K562 (cell line): ENCODE measurements at regions not wholly inside any gene's neighbourhood (a gene's known extent, or its start where the extent isn't known, plus 50 kb on each side); places are given as distances from the start of the nearest gene placed in this dataset.

Experiments used
- ATAC-seq: fragments of 200-7000 bp; cut with Tn5 transposase; 3 replicates; pipeline ENCODE4 v1.9.1; 2020; ENCODE audit warnings: moderate library complexity
- BruUV-seq: library from RNA; stranded (reverse); fragments of 400-500 nt; replicated peaks from 2 replicates; lab custom pipeline; 2021; lab: Mats Ljungman, UMichigan
- CTCF ChIA-PET: fragments of 300-600 bp; formaldehyde crosslinking; extraction: SDS; loops from one replicate; lab custom pipeline; 2021; ENCODE audit warnings: low intra/inter-chr PET ratio; lab: Yijun Ruan, JAX
- POLR2A ChIA-PET: fragments of 300-600, 350-650 bp; sonication (Branson Sonifier 250); formaldehyde crosslinking; extraction: SDS; loops from one replicate; lab custom pipeline; 2021; ENCODE audit warnings: antibody characterized with exemption, inconsistent platforms; lab: Yijun Ruan, JAX
- DNase-seq, 4 experiments: peaks; one replicate each; pipeline versions ENCODE4 v3.0.0 to v3.0.0-alpha.2; 2011 to 2018; ENCODE audit warnings: low spot score in 3 of 4, mixed read lengths in 3 of 4; ENCODE audit errors: extremely low read depth in 1 of 4
- FAIRE-seq: peaks from 2 replicates; lab custom pipeline; 2011; peaks lifted over from hg19 to GRCh38; lab: Jason Lieb, UNC
- H2AFZ ChIP-seq: 2 replicates; pipeline ENCODE4 v1.6.0; 2011; ENCODE audit warnings: low read depth, low read length, control low read depth, inconsistent platforms
- H3K27ac ChIP-seq: fragments of 200-600 bp; 3 replicates; pipeline ENCODE4 v1.8.0; 2011; ENCODE audit warnings: low read depth, mild to moderate bottlenecking, control low read depth, inconsistent platforms, low read length, moderate library complexity, mixed read lengths; ENCODE audit errors: extremely low read depth
- H3K27me3 ChIP-seq, 2 experiments: fragments of 300-600 bp in 1 of 2; 2 replicates in 1 of 2; 3 replicates in 1 of 2; pipeline versions ENCODE4 v1.6.0 to v1.8.0; 2011; ENCODE audit warnings: inconsistent platforms in 2 of 2, low read length in 2 of 2, mild to moderate bottlenecking in 1 of 2, mixed read lengths in 1 of 2, moderate library complexity in 1 of 2; ENCODE audit not compliant: control insufficient read depth in 2 of 2, insufficient read depth in 2 of 2
- H3K36me3 ChIP-seq: fragments of 300-600 bp; 3 replicates; pipeline ENCODE4 v1.8.0; 2011; ENCODE audit warnings: mild to moderate bottlenecking, low read length, inconsistent platforms; ENCODE audit not compliant: control insufficient read depth, insufficient read depth
- H3K4me1 ChIP-seq, 2 experiments: fragments of 200-600 bp in 1 of 2; replicated peaks in 1 of 2; 2 replicates in 1 of 2; 3 replicates in 1 of 2; pipeline versions ENCODE4 v1.5.1 to v1.8.0; 2011; ENCODE audit warnings: inconsistent platforms in 2 of 2, low read length in 2 of 2, mild to moderate bottlenecking in 1 of 2, mixed read lengths in 1 of 2, moderate library complexity in 1 of 2; ENCODE audit not compliant: control insufficient read depth in 2 of 2, insufficient read depth in 2 of 2
- H3K4me2 ChIP-seq: 2 replicates; pipeline ENCODE4 v1.6.1; 2011; ENCODE audit warnings: low read length, control low read depth, inconsistent platforms, mixed read lengths; ENCODE audit not compliant: insufficient read depth
- H3K4me3 ChIP-seq: fragments of 200-600 bp; sonication (generic), shearing (Covaris generic); 2 replicates; pipeline ENCODE4 v1.5.1; 2016; ENCODE audit warnings: control low read depth, inconsistent platforms
- H3K79me2 ChIP-seq: fragments of 200-600 bp; 3 replicates; pipeline ENCODE4 v1.8.0; 2011; ENCODE audit warnings: low read length, inconsistent platforms; ENCODE audit not compliant: control insufficient read depth, insufficient read depth
- H3K9ac ChIP-seq, 2 experiments: 2 replicates each; pipeline versions ENCODE4 v1.6.0 to v1.6.1; 2011; ENCODE audit warnings: low read depth in 2 of 2, low read length in 2 of 2, control low read depth in 1 of 2, inconsistent platforms in 1 of 2, mild to moderate bottlenecking in 1 of 2, mixed read lengths in 1 of 2; ENCODE audit not compliant: insufficient read depth in 1 of 2
- H3K9me1 ChIP-seq: one replicate; pipeline ENCODE4 v1.6.0; 2011; ENCODE audit warnings: inconsistent platforms, mild to moderate bottlenecking, low read length, moderate library complexity; ENCODE audit not compliant: control insufficient read depth, insufficient read depth
- H3K9me3 ChIP-seq: replicated peaks from 2 replicates; pipeline ENCODE4 v1.5.1; 2011; ENCODE audit warnings: low read depth, low read length, inconsistent platforms; ENCODE audit not compliant: control insufficient read depth, insufficient read depth
- H4K20me1 ChIP-seq: replicated peaks from 2 replicates; pipeline ENCODE4 v1.6.1; 2011; ENCODE audit warnings: low read length, inconsistent platforms, mixed read lengths; ENCODE audit not compliant: control insufficient read depth, insufficient read depth
- CREB1 ChIP-seq, 2 experiments: sonication (generic) in 1 of 2; formaldehyde crosslinking in 1 of 2; IDR thresholded peaks; 2 replicates each; pipeline versions ENCODE4 v1.6.1 to v1.8.0; 2012 to 2022; ENCODE audit warnings: inconsistent platforms in 1 of 2, mild to moderate bottlenecking in 1 of 2, missing genetic modification reagents in 1 of 2, moderate library complexity in 1 of 2
- GATAD2B ChIP-seq: fragments of 450-650 bp; IDR thresholded peaks from 2 replicates; pipeline ENCODE4 v1.6.1; 2017; ENCODE audit warnings: mild to moderate bottlenecking, borderline replicate concordance
- ZNF197 ChIP-seq: fragments of 200-800 bp; sonication (Bioruptor generic); IDR thresholded peaks from 2 replicates; pipeline ENCODE4 v1.6.1; 2016; ENCODE audit warnings: low read depth, missing genetic modification characterization, missing compliant biosample characterization
- ZNF79 ChIP-seq: fragments of 250-450 bp; sonication (Bioruptor Pico); IDR thresholded peaks from 2 replicates; pipeline ENCODE4 v1.4.0; 2020; ENCODE audit warnings: low read depth, mild to moderate bottlenecking, moderate library complexity
- WGBS: fragments of 100-300 bp; shearing (Covaris generic); methylation state at CpG from one replicate; pipeline ENCODE4 v1.1.6; 2016; ENCODE audit warnings: low coverage, mixed read lengths; ENCODE audit not compliant: insufficient coverage; ENCODE audit errors: missing lambda C conversion rate; 5-methylcytosine and 5-hydroxymethylcytosine counted together
- in situ Hi-C: fragments of 300-500 bp; cut with MboI; formaldehyde crosslinking; loops from 4 replicates; pipeline ENCODE4 v1.15.0; 2018; ENCODE audit warnings: inconsistent platforms, mixed read lengths
- intact Hi-C: fragments of 100-400 bp; cut with micrococcal nuclease; formaldehyde crosslinking; loops from 2 replicates; pipeline ENCODE4 v1.14.2; 2022
- TF ChIP-seq, protein P1 (sequence below): fragments of 450-650 bp; conservative IDR thresholded peaks from 2 replicates; pipeline ENCODE4 v1.6.1; 2016; ENCODE audit warnings: missing genetic modification characterization, low read depth, mild to moderate bottlenecking, missing compliant biosample characterization, moderate library complexity

DNA sequence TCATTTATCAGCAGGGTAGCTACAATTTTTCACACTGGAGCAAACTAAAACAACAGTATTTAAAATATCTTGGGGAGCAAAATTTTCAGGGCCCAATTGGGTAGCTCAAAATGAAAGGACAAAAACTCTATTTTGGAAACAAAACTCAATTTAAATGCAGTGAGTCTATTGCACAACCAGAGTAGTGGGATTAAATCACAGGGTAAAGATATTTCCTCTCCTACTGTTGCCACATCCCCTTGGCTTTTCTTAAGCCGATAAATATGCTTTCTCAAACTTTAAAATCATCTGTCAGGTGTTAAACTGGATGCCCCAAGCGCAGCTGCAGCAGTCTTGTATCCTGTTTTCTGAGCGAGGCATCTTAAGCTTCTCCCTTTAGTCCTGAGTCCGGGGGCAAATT is 1474.3 kb upstream of the CDH9 start (continued):
- TF ChIP-seq CREB1 (IDR thresholded peaks at IDR 0.05) (no peak), CREB1 (CRISPR knock-in tag; IDR thresholded peaks at IDR 0.05) (no peak), ZNF79 (CRISPR knock-in tag) (no peak)

DNA sequence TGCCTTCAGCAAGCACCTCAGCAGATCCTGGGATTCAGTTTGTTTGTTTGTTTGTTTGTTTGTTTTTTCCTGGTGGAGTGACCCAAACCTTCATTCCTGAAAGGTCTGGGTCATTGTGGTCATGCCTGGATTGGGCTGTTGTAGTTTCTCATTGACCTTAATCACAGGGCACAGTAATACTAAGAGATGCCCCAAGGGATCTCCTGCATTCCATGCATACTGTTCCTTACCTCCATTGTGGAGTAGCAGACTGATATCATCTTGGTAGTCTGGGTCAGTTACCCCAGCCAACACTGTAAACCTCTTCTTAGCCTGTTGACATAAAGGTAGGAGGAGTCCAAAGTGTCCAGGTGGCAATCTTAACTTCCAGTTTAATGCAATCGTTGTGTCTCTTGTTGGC is 1466.7 kb upstream of the CDH9 start:
- WGBS = 0% methylated on average over 1 of the region's 1 CpG
- H3K79me2 ChIP-seq = no peaks in the 10 kb centered on the region
- no TSS peak for BruUV-seq
- no peaks in the 10 kb centered on the region for H3K4me1 ChIP-seq
- H3K4me2 ChIP-seq = no peak overlapping the region
- no peaks in the 10 kb centered on the region for H3K9me1 ChIP-seq
- H3K9me3 ChIP-seq = no peaks in the 10 kb centered on the region; the same call in 1 of the 2 replicates
- no peak for FAIRE-seq
- no peak for DNase-seq
- no peak overlapping the region for H2AFZ ChIP-seq
- in situ Hi-C loops = no loop called here
- CTCF ChIA-PET = no interaction called here
- TF ChIP-seq GATAD2B = no peak
- TF ChIP-seq, protein P1, sequence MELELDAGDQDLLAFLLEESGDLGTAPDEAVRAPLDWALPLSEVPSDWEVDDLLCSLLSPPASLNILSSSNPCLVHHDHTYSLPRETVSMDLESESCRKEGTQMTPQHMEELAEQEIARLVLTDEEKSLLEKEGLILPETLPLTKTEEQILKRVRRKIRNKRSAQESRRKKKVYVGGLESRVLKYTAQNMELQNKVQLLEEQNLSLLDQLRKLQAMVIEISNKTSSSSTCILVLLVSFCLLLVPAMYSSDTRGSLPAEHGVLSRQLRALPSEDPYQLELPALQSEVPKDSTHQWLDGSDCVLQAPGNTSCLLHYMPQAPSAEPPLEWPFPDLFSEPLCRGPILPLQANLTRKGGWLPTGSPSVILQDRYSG (tag) = no peak
- TF ChIP-seq ZNF197 (CRISPR knock-in tag) = no peak
- TF ChIP-seq, all 486 proteins: peak for 0
- H3K27ac ChIP-seq = no peak overlapping the region
- H3K36me3 ChIP-seq = no peaks in the 10 kb centered on the region
- POLR2A ChIA-PET = no interaction called here
- H3K27me3 ChIP-seq = no peaks in the 10 kb centered on the region
- no peak overlapping the region for H3K4me3 ChIP-seq
- ATAC-seq = no peak
- intact Hi-C loops = no loop called here
- no peak overlapping the region for H3K9ac ChIP-seq
- no peaks in the 10 kb centered on the region for H4K20me1 ChIP-seq
